PFSK-1 (cell line): ENCODE measurements at regions not wholly inside any gene's neighbourhood (a gene's known extent, or its start where the extent isn't known, plus 50 kb on each side); places are given as distances from the start of the nearest gene placed in this dataset.

Experiments used
- FOXP2 ChIP-seq: optimal IDR thresholded peaks from 2 replicates; pipeline ENCODE3; 2011; ENCODE audit warnings: borderline replicate concordance, control low read depth, inconsistent platforms; ENCODE audit not compliant: insufficient read depth; ENCODE audit errors: extremely low read length, extremely low read depth
- POLR2AphosphoS5 ChIP-seq: IDR thresholded peaks from 2 replicates; pipeline ENCODE4 v1.6.1; 2012; ENCODE audit warnings: low read depth, mild to moderate bottlenecking, control low read depth, low read length, moderate library complexity
- REST ChIP-seq, 2 experiments: IDR thresholded peaks; 2 replicates each; pipeline versions ENCODE4 v1.6.1 to v1.8.0; 2011 to 2012; ENCODE audit warnings: low read depth in 2 of 2, low read length in 2 of 2, control low read depth in 1 of 2, inconsistent platforms in 1 of 2, mild to moderate bottlenecking in 1 of 2, moderate library complexity in 1 of 2; ENCODE audit not compliant: insufficient read depth in 1 of 2
- SIN3A ChIP-seq: IDR thresholded peaks from 2 replicates; pipeline ENCODE4 v1.6.1; 2012; ENCODE audit warnings: mild to moderate bottlenecking, low read length, moderate library complexity, borderline replicate concordance; ENCODE audit not compliant: insufficient read depth
- TAF1 ChIP-seq: IDR thresholded peaks from 2 replicates; pipeline ENCODE4 v1.6.1; 2012; ENCODE audit warnings: low read length, control low read depth, borderline replicate concordance; ENCODE audit not compliant: insufficient read depth

DNA sequence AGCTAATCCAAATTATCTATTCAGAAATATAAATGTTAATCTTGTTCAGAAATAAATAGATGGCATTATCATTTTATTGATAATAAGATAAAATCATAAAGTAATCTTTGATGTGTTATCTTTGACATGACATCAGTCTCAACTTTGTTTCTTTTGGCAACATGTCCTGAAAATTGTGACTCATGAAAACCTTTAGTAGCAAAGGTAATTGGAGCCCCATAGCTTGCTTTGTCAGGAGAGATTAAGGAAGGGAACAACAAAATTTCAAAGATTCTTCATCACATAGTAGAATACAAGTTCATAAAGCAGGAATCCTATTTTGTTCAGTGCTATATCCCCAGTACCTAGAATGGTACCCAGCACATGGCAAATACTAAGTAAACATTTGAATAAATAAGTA lies 165.4 kb downstream of the KCNE4 start:
- no peak for TF ChIP-seq TAF1
- TF ChIP-seq POLR2AphosphoS5, result no peak
- TF ChIP-seq REST (IDR thresholded peaks at IDR 0.05; ENCODE audit: insufficient read depth in 1 of 2, low read depth in 2 of 2, low read length in 2 of 2), result no peak
- TF ChIP-seq FOXP2, result no peak
- TF ChIP-seq SIN3A, result no peak
